Fibroblast of mammary gland (primary cell): ENCODE measurements at regions not wholly inside any gene's neighbourhood (a gene's known extent, or its start where the extent isn't known, plus 50 kb on each side); places are given as distances from the start of the nearest gene placed in this dataset.

Experiments
- DNase-seq: peaks from one replicate; pipeline ENCODE4 v3.0.0-alpha.2; 2010; ENCODE audit warnings: low read depth
- H3K4me3 ChIP-seq: 2 replicates; pipeline ENCODE4 v1.5.1; 2011; ENCODE audit warnings: low read depth, mild to moderate bottlenecking, low read length, moderate library complexity; ENCODE audit not compliant: control insufficient read depth
- CTCF ChIP-seq: conservative IDR thresholded peaks from 2 replicates; pipeline ENCODE4 v1.5.1; 2011; ENCODE audit warnings: low read depth, low read length, inconsistent platforms; ENCODE audit not compliant: control insufficient read depth, insufficient read depth

- no peak for TF ChIP-seq CTCF
- no peak for DNase-seq
- H3K4me3 ChIP-seq, result no peak overlapping the region
These were observed 82.9 kb downstream of the SMIM21 start for GRCh38 chr18:75344615-75345014.

- no peak for DNase-seq
- no peak for TF ChIP-seq CTCF
- no peak overlapping the region for H3K4me3 ChIP-seq
These were observed 83.3 kb downstream of the SMIM21 start for GRCh38 chr18:75344161-75344560.

GRCh38 chr18:75343389-75343788 lies 84.1 kb downstream of the SMIM21 start:
- no peak for DNase-seq
- no peak for TF ChIP-seq CTCF
- no peak overlapping the region for H3K4me3 ChIP-seq

GRCh38 chr18:75341897-75342296 lies 85.6 kb downstream of the SMIM21 start:
- no peak for DNase-seq
- H3K4me3 ChIP-seq, result no peak overlapping the region
- TF ChIP-seq CTCF, result no peak

GRCh38 chr18:75341267-75341666 lies 86.2 kb downstream of the SMIM21 start:
- peak; percentile 11 for DNase-seq
- no peak for TF ChIP-seq CTCF
- no peak overlapping the region for H3K4me3 ChIP-seq

- no peak overlapping the region for H3K4me3 ChIP-seq
- no peak for TF ChIP-seq CTCF
- no peak for DNase-seq
These were observed 87.4 kb downstream of the SMIM21 start for GRCh38 chr18:75339936-75340605.
